HFF-Myc (cell line): ENCODE measurements at regions not wholly inside any gene's neighbourhood (a gene's known extent, or its start where the extent isn't known, plus 50 kb on each side); places are given as distances from the start of the nearest gene placed in this dataset.

Source experiments
- DNase-seq: peaks from one replicate; pipeline ENCODE4 v3.0.0-alpha.2; 2011; ENCODE audit warnings: low read depth; ENCODE audit errors: extremely low read depth
- H3K4me3 ChIP-seq: replicated peaks from 2 replicates; pipeline ENCODE4 v1.5.1; 2011; ENCODE audit warnings: low read depth, mild to moderate bottlenecking, control low read depth, low read length
- CTCF ChIP-seq: IDR thresholded peaks from 2 replicates; pipeline ENCODE4 v1.5.1; 2012; ENCODE audit warnings: mild to moderate bottlenecking, low read depth, low read length, control low read depth; ENCODE audit errors: missing control alignments

GRCh38 chr19:30647891-30648720 lies 275.9 kb downstream of the ZNF536 start:
- H3K4me3 ChIP-seq: no peak overlapping the region
- DNase-seq: no peak
- TF ChIP-seq CTCF: no peak

- H3K4me3 ChIP-seq: no peak overlapping the region
- TF ChIP-seq CTCF: no peak
- DNase-seq: no peak
These were observed 274.6 kb downstream of the ZNF536 start for GRCh38 chr19:30646806-30647205.

- no peak for TF ChIP-seq CTCF
- H3K4me3 ChIP-seq: no peak overlapping the region
- DNase-seq: no peak
These were observed 273.9 kb downstream of the ZNF536 start for GRCh38 chr19:30645946-30646577.

GRCh38 chr19:30640252-30640965 lies 268.2 kb downstream of the ZNF536 start:
- no peak overlapping the region for H3K4me3 ChIP-seq
- no peak for DNase-seq
- no peak for TF ChIP-seq CTCF

- TF ChIP-seq CTCF: no peak
- no peak overlapping the region for H3K4me3 ChIP-seq
- DNase-seq: no peak
These were observed 266.7 kb downstream of the ZNF536 start for GRCh38 chr19:30638889-30639288.

GRCh38 chr19:30637926-30638325 lies 265.7 kb downstream of the ZNF536 start:
- no peak for TF ChIP-seq CTCF
- DNase-seq: no peak
- H3K4me3 ChIP-seq: no peak overlapping the region
